Sigmoid colon (tissue), 6 donors: ENCODE measurements at regions not wholly inside any gene's neighbourhood (a gene's known extent, or its start where the extent isn't known, plus 50 kb on each side); places are given as distances from the start of the nearest gene placed in this dataset.

Experiments
- DNase-seq: peaks from one replicate; pipeline ENCODE4 v3.0.0-alpha.2; 2019
- H3K27ac ChIP-seq, 4 donors: fragments of 200-600 bp; sonication (generic); one replicate each; pipeline ENCODE4 v1.5.1; 2016 to 2019; ENCODE audit warnings: mild to moderate bottlenecking in 1 of 4
- H3K27me3 ChIP-seq, 3 donors: fragments of 200-600 bp; sonication (generic); one replicate each; pipeline ENCODE4 v1.5.1; 2019; ENCODE audit warnings: mild to moderate bottlenecking in 1 of 3
- H3K36me3 ChIP-seq, 4 donors: fragments of 200-600 bp; sonication (generic); one replicate each; pipeline ENCODE4 v1.5.1; 2016 to 2019
- H3K4me1 ChIP-seq, 4 donors: fragments of 200-600 bp; sonication (generic); one replicate each; pipeline ENCODE4 v1.5.1; 2017 to 2019
- H3K4me3 ChIP-seq, 4 donors: fragments of 200-600 bp; sonication (generic); one replicate each; pipeline ENCODE4 v1.5.1; 2017 to 2019; ENCODE audit warnings: mild to moderate bottlenecking in 2 of 4, moderate library complexity in 1 of 4
- H3K9me3 ChIP-seq, 4 donors: fragments of 200-600 bp in 3 of 4; sonication (generic) in 3 of 4; one replicate each; pipeline versions ENCODE4 v1.5.1 to v1.6.1; 2013 to 2019
- EP300 ChIP-seq, 4 donors: sonication (generic); formaldehyde crosslinking; IDR thresholded peaks; one replicate each; pipeline ENCODE4 v1.6.1; 2017; ENCODE audit warnings: antibody characterized with exemption in 4 of 4
- POLR2A ChIP-seq, 2 donors: fragments of 450-650 bp; IDR thresholded peaks; one replicate each; pipeline ENCODE4 v1.6.1; 2016; ENCODE audit warnings: antibody characterized with exemption in 2 of 2, mild to moderate bottlenecking in 2 of 2, moderate library complexity in 2 of 2
- POLR2AphosphoS5 ChIP-seq, 4 donors: sonication (generic); formaldehyde crosslinking; IDR thresholded peaks; one replicate each; pipeline ENCODE4 v1.6.1; 2017; ENCODE audit warnings: antibody characterized with exemption in 4 of 4
- WGBS, 2 donors: extraction: QIAGEN DNeasy Blood & Tissue Kit; methylation state at CpG; one replicate each; pipeline ENCODE4 v1.1.7; 2013; 5-methylcytosine and 5-hydroxymethylcytosine counted together
- intact Hi-C: fragments of 100-400 bp; cut with DNase I; formaldehyde crosslinking; loops from one replicate; pipeline ENCODE4 v1.15.1; 2023
- TF ChIP-seq, protein P1 (sequence below), 4 experiments: fragments of 450-650 bp in 3 of 4; fragments of 200-600 bp in 1 of 4; IDR thresholded peaks; one replicate each; pipeline ENCODE4 v1.5.1; 2016 to 2019; ENCODE audit warnings: antibody characterized with exemption in 4 of 4, mild to moderate bottlenecking in 3 of 4, moderate library complexity in 2 of 4
- donor health status: healthy with polysubstance abuse.
- donor health status: healthy.

DNA sequence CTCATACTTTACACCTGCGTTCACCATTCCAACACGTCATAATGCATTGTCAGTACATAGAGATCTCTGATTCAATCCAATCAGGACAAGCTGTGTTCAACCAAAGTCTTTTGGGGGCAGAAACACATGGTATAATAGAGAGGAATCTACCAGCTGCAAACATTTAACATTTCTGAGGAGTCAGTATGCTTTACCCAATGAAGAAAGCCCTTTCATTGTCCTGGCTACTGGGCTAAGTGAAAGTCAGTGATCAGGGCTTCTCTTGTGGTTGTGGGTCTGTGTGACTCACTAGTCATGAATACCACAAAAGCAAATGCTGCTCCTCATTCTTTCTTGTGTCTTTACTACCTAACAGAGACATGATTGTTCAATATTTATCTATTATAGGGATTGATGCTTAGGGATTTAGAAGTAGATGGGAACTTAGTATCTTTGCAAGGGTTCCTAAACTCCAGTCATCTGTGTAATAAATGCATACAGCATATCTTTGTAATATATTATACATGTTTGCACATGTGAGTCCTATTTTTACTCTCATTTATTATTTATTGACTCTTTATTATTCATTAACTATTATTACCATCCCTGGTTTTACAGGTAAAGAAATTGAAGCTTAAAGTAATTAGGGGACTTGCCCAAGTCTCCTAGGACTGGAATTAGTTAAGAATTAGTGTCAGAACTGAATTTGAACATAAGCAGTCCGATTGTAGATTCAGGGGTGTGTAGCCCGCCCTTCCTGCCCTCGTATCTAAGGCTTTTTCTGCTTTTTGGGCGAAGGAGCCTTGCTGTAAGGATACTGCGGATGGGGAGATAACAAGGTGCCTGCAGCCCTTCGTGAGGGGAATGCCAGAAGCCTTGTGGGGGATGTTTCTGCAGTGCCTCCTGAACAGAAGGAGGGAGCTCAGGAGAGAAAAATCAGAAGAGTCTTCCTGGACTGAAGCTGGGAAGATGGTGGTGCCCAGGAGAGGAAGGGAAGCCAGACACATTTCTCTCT, 353.1 kb upstream of the BOD1L1 start:
- TF ChIP-seq POLR2A (IDR thresholded peaks at IDR 0.05), result no peak
- TF ChIP-seq, protein P1, sequence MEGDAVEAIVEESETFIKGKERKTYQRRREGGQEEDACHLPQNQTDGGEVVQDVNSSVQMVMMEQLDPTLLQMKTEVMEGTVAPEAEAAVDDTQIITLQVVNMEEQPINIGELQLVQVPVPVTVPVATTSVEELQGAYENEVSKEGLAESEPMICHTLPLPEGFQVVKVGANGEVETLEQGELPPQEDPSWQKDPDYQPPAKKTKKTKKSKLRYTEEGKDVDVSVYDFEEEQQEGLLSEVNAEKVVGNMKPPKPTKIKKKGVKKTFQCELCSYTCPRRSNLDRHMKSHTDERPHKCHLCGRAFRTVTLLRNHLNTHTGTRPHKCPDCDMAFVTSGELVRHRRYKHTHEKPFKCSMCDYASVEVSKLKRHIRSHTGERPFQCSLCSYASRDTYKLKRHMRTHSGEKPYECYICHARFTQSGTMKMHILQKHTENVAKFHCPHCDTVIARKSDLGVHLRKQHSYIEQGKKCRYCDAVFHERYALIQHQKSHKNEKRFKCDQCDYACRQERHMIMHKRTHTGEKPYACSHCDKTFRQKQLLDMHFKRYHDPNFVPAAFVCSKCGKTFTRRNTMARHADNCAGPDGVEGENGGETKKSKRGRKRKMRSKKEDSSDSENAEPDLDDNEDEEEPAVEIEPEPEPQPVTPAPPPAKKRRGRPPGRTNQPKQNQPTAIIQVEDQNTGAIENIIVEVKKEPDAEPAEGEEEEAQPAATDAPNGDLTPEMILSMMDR (IDR thresholded peaks at IDR 0.05), result no peak
- no peak for TF ChIP-seq EP300 (IDR thresholded peaks at IDR 0.05)
- no peak for TF ChIP-seq POLR2AphosphoS5 (IDR thresholded peaks at IDR 0.05)
- Histone ChIP-seq H3K27me3 (no peaks in the 10 kb centered on the region), H3K9me3 (no peaks in the 10 kb centered on the region), H3K4me3 (no peak overlapping the region), H3K27ac (no peak overlapping the region), H3K36me3 (no peaks in the 10 kb centered on the region), H3K4me1 (peaks cover 0 to 6% (median 6%) of the 10 kb centered on the region in 4 donors)
- DNase-seq, result no peak
- intact Hi-C loops, result no loop called here
- 61 to 74% methylated on average over 8 of the region's 8 CpGs for whole genome bisulfite sequencing, 2 donors

DNA sequence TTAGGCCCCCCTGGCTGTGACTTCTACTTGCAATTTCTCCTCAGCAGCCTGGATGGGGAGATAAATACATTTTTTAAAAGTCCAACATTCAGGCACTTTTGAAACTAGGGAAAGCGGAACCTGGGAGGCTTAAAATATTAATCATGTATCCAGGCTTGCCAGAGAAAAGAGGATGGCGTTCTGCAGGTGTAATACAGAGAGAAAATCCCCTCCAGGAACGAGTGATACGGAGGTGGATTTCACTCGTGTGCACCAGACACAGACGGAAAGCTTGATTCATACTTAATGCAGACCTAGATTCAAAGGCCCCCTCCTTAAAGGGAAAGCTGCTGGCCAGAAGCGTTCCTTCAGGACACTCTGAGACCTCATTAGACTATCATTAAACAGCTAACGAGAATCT, 354.0 kb upstream of the BOD1L1 start:
- 53 to 82% methylated on average over 8 of the region's 8 CpGs for WGBS, 2 donors
- intact Hi-C loops, result no loop called here
- TF ChIP-seq POLR2A (IDR thresholded peaks at IDR 0.05) (no peak), POLR2AphosphoS5 (IDR thresholded peaks at IDR 0.05) (no peak), EP300 (IDR thresholded peaks at IDR 0.05) (no peak)
- TF ChIP-seq, protein P1 (IDR thresholded peaks at IDR 0.05), result no peak
- H3K27me3 ChIP-seq, result no peaks in the 10 kb centered on the region
- DNase-seq, result no peak
- H3K27ac ChIP-seq, result no peak overlapping the region
- H3K4me1 ChIP-seq, result peaks cover 0 to 14% (median 9%) of the 10 kb centered on the region in 4 donors
- no peaks in the 10 kb centered on the region for H3K9me3 ChIP-seq
- no peaks in the 10 kb centered on the region for H3K36me3 ChIP-seq
- H3K4me3 ChIP-seq, result no peak overlapping the region

DNA sequence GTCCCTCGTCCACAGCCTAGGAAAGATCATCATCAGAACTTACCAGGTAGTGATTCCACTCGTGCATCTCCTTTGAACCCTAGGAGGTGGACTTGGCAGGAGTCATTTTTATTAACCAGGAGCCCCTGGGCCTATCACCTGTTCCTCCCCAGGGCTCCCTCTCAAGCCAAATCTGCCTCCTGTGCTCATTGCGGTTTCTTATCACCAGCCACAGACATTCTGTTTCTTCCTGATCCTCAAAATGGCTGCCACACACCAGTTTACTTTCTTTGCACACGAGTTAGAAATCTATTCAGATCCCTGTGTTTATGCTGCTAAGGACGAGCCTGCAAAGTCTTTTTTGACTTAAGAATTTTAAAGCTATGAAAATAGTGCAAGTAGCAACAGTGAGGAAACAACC, 354.5 kb upstream of the BOD1L1 start:
- peaks cover 0 to 14% (median 9%) of the 10 kb centered on the region in 4 donors for H3K4me1 ChIP-seq
- no peak overlapping the region for H3K4me3 ChIP-seq
- H3K9me3 ChIP-seq, result no peaks in the 10 kb centered on the region
- 34 to 65% methylated on average over 5 of the region's 5 CpGs for WGBS, 2 donors
- intact Hi-C loops, result no loop called here
- TF ChIP-seq POLR2A (IDR thresholded peaks at IDR 0.05) (no peak), POLR2AphosphoS5 (IDR thresholded peaks at IDR 0.05) (no peak), EP300 (IDR thresholded peaks at IDR 0.05) (no peak)
- TF ChIP-seq, protein P1 (IDR thresholded peaks at IDR 0.05), result no peak
- no peaks in the 10 kb centered on the region for H3K36me3 ChIP-seq
- no peak for DNase-seq
- H3K27ac ChIP-seq, result no peak overlapping the region
- no peaks in the 10 kb centered on the region for H3K27me3 ChIP-seq

DNA sequence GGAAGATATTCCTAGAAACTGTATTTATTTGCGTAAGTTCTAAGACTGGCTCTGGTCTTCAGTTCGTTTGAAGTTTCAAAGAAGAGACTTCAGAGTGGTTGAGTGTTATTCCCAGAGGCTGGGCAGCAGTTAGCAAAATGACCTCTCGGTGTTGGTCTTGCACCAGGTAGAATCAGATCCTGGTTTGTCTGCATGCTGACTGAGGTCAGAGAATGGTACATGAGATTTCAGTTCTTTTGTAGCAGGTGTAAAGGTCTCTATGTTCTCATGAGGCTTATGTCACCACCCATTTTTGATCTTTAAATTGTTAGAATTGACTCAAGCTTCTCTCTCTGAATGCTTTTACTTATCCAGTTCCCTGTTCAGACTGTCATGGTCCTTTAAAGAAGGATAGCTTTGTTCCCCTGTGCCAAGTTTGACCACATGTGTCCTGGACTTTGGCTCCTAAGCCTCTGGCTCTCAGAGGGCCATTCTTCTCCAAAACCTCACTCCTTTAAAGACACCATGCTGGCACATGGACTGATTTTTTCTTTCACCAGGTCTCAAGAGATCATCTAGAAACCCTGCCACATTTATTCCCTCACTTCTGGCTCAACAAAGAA, 355.8 kb upstream of the BOD1L1 start:
- intact Hi-C loops, result no loop called here
- H3K36me3 ChIP-seq, result no peaks in the 10 kb centered on the region
- no peak overlapping the region for H3K27ac ChIP-seq
- WGBS, 2 donors, result 79 to 84% methylated on average over 3 of the region's 3 CpGs
- no peaks in the 10 kb centered on the region for H3K27me3 ChIP-seq
- no peak overlapping the region for H3K4me3 ChIP-seq
- TF ChIP-seq, protein P1 (IDR thresholded peaks at IDR 0.05), result no peak
- TF ChIP-seq POLR2A (IDR thresholded peaks at IDR 0.05) (no peak), POLR2AphosphoS5 (IDR thresholded peaks at IDR 0.05) (no peak), EP300 (IDR thresholded peaks at IDR 0.05) (no peak)
- DNase-seq, result no peak
- no peaks in the 10 kb centered on the region for H3K9me3 ChIP-seq
- peaks cover 0 to 19% (median 13%) of the 10 kb centered on the region in 4 donors for H3K4me1 ChIP-seq
